ENCODE measurements at regions not wholly inside any gene's neighbourhood (a gene's known extent, or its start where the extent isn't known, plus 50 kb on each side); places are given as distances from the start of the nearest gene placed in this dataset.
"Not testable (repeated sequence)": the region's sequence is repeated elsewhere in the genome, so short reads cannot be mapped to it uniquely, and the experiment has no call there.

DNA sequence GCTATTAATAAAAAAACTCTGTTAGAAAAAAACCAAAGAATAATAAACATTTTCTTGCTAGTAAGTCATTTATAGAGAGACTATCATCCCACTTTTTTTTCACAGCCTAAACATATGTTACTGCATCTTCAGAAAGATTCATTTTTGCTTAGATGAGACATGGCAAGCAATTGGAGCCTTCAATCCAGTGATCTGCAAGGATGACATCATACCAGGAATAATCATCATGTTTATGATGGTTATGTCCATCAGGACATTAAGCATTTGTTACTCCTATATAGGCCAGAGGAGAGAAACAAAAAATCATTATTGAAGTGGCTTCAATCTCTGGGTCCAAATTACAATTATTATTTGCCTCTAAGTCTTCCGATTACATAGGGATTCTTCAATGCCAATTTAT lies 626.3 kb upstream of the CCNG1 start:
- H3K27ac ChIP-seq (ENCODE audit: low read depth, low read length, poor library complexity, severe bottlenecking): no peak overlapping the region
- H3K79me2 ChIP-seq (ENCODE audit: insufficient read depth, low read length): no peaks in the 10 kb centered on the region
- H3K9me3 ChIP-seq (ENCODE audit: low read length): no peaks in the 10 kb centered on the region
- no peak overlapping the region for H3K4me3 ChIP-seq (ENCODE audit: low read depth, low read length, poor library complexity, severe bottlenecking)
- H3K36me3 ChIP-seq (ENCODE audit: insufficient read depth, low read length): no peaks in the 10 kb centered on the region
- no peak overlapping the region for H2AFZ ChIP-seq (ENCODE audit: low read length)
- TF ChIP-seq, protein P1, sequence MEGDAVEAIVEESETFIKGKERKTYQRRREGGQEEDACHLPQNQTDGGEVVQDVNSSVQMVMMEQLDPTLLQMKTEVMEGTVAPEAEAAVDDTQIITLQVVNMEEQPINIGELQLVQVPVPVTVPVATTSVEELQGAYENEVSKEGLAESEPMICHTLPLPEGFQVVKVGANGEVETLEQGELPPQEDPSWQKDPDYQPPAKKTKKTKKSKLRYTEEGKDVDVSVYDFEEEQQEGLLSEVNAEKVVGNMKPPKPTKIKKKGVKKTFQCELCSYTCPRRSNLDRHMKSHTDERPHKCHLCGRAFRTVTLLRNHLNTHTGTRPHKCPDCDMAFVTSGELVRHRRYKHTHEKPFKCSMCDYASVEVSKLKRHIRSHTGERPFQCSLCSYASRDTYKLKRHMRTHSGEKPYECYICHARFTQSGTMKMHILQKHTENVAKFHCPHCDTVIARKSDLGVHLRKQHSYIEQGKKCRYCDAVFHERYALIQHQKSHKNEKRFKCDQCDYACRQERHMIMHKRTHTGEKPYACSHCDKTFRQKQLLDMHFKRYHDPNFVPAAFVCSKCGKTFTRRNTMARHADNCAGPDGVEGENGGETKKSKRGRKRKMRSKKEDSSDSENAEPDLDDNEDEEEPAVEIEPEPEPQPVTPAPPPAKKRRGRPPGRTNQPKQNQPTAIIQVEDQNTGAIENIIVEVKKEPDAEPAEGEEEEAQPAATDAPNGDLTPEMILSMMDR (IDR thresholded peaks at IDR 0.05; ENCODE audit: low read length): no peak
- TF ChIP-seq EZH2 (IDR thresholded peaks at IDR 0.05; ENCODE audit: borderline replicate concordance, low read length): no peak
- H3K4me2 ChIP-seq (ENCODE audit: low read length): no peak overlapping the region
- H3F3A ChIP-seq (ENCODE audit: insufficient read depth, low read length): no peaks in the 10 kb centered on the region
- no peak overlapping the region for H3K9ac ChIP-seq (ENCODE audit: low read length)
- no peaks in the 10 kb centered on the region for H3K9me2 ChIP-seq (ENCODE audit: low read depth, low read length)
- no peaks in the 10 kb centered on the region for H3K27me3 ChIP-seq (ENCODE audit: insufficient read depth, low read length)
- no peaks in the 10 kb centered on the region for H4K20me1 ChIP-seq (ENCODE audit: insufficient read depth, low read length)
- H3K4me1 ChIP-seq (ENCODE audit: insufficient read depth, low read length, severe bottlenecking): no peaks in the 10 kb centered on the region

DNA sequence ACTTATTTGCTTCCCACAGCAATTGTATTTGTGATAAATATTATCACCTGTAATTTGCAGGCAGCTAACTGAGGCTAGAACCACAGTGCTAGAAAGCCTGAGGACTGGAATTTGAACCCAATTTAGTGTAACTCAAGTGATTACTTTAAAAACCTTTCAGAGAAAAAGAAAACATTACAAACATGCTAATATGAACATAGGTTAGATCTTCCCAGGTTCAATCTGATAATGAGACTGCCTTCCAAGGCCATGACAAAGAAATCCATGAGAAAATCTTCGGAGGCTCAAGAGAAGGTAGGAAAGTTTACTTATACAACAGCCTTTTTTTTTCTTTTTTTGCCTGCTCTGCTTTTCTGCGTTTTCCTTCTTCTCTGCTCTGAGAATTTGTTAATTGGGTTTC lies 620.6 kb upstream of the CCNG1 start:
- no peaks in the 10 kb centered on the region for H3F3A ChIP-seq (ENCODE audit: insufficient read depth, low read length)
- no peaks in the 10 kb centered on the region for H3K79me2 ChIP-seq (ENCODE audit: insufficient read depth, low read length)
- H3K4me2 ChIP-seq (ENCODE audit: low read length): no peak overlapping the region
- H3K9me2 ChIP-seq (ENCODE audit: low read depth, low read length): no peaks in the 10 kb centered on the region
- H2AFZ ChIP-seq (ENCODE audit: low read length): no peak overlapping the region
- H3K9ac ChIP-seq (ENCODE audit: low read length): no peak overlapping the region
- H3K4me1 ChIP-seq (ENCODE audit: insufficient read depth, low read length, severe bottlenecking): no peaks in the 10 kb centered on the region
- no peaks in the 10 kb centered on the region for H3K36me3 ChIP-seq (ENCODE audit: insufficient read depth, low read length)
- no peaks in the 10 kb centered on the region for H4K20me1 ChIP-seq (ENCODE audit: insufficient read depth, low read length)
- H3K9me3 ChIP-seq (ENCODE audit: low read length): no peaks in the 10 kb centered on the region
- H3K27ac ChIP-seq (ENCODE audit: low read depth, low read length, poor library complexity, severe bottlenecking): no peak overlapping the region
- H3K4me3 ChIP-seq (ENCODE audit: low read depth, low read length, poor library complexity, severe bottlenecking): no peak overlapping the region
- no peaks in the 10 kb centered on the region for H3K27me3 ChIP-seq (ENCODE audit: insufficient read depth, low read length)
- no peak for TF ChIP-seq EZH2 (IDR thresholded peaks at IDR 0.05; ENCODE audit: borderline replicate concordance, low read length)
- TF ChIP-seq, protein P1 (IDR thresholded peaks at IDR 0.05; ENCODE audit: low read length): no peak

DNA sequence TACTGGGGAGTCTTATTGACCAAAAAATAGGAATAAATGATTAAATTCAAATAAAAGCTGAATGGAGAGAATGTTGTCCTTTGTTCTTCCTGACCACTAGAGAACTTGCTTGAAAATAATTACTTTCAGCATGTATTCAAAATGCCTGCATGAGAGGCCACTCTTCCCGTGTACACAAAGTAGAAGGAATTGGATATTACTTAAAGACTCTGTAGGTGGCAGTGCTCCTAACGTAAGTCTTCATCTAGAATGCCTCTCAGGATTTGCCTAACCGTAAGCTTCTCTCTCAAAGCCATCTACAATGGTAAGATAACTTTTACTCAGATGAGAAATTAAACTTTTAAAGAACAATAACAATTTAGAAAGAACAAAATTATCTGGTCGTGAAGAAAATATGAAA lies 620.0 kb upstream of the CCNG1 start:
- no peak overlapping the region for H3K9ac ChIP-seq (ENCODE audit: low read length)
- no peaks in the 10 kb centered on the region for H3K27me3 ChIP-seq (ENCODE audit: insufficient read depth, low read length)
- H4K20me1 ChIP-seq (ENCODE audit: insufficient read depth, low read length): no peaks in the 10 kb centered on the region
- no peak for TF ChIP-seq EZH2 (IDR thresholded peaks at IDR 0.05; ENCODE audit: borderline replicate concordance, low read length)
- TF ChIP-seq, protein P1 (IDR thresholded peaks at IDR 0.05; ENCODE audit: low read length): no peak
- H3F3A ChIP-seq (ENCODE audit: insufficient read depth, low read length): no peaks in the 10 kb centered on the region
- H3K4me1 ChIP-seq (ENCODE audit: insufficient read depth, low read length, severe bottlenecking): no peaks in the 10 kb centered on the region
- no peaks in the 10 kb centered on the region for H3K36me3 ChIP-seq (ENCODE audit: insufficient read depth, low read length)
- H3K4me3 ChIP-seq (ENCODE audit: low read depth, low read length, poor library complexity, severe bottlenecking): no peak overlapping the region
- H2AFZ ChIP-seq (ENCODE audit: low read length): no peak overlapping the region
- no peaks in the 10 kb centered on the region for H3K79me2 ChIP-seq (ENCODE audit: insufficient read depth, low read length)
- no peaks in the 10 kb centered on the region for H3K9me2 ChIP-seq (ENCODE audit: low read depth, low read length)
- no peak overlapping the region for H3K4me2 ChIP-seq (ENCODE audit: low read length)
- H3K9me3 ChIP-seq (ENCODE audit: low read length): no peaks in the 10 kb centered on the region
- no peak overlapping the region for H3K27ac ChIP-seq (ENCODE audit: low read depth, low read length, poor library complexity, severe bottlenecking)

DNA sequence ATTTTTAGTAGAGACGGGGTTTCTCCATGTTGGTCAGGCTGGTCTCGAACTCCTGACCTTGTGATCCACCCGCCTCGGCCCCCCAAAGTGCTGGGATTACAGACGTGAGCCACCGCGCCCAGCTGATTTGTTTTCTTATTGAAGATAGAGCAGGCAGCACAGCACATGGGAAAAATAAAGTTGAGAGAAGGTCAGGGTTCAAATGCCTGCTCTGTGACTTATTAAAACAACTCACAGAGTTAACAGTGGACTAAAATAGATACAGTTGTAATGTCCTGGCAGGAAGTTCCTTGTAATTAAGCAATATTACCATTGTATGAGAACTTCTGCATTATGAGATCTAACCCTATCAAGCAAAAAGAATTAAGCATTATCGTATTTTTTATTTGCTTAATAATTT lies 615.7 kb upstream of the CCNG1 start:
- not testable (repeated sequence) for H3K4me2 ChIP-seq (ENCODE audit: low read length); H3K9me2 ChIP-seq (ENCODE audit: low read depth, low read length); H3K27ac ChIP-seq (ENCODE audit: low read depth, low read length, poor library complexity, severe bottlenecking); H3F3A ChIP-seq (ENCODE audit: insufficient read depth, low read length); H3K4me1 ChIP-seq (ENCODE audit: insufficient read depth, low read length, severe bottlenecking); H3K79me2 ChIP-seq (ENCODE audit: insufficient read depth, low read length); H3K36me3 ChIP-seq (ENCODE audit: insufficient read depth, low read length); H3K9ac ChIP-seq (ENCODE audit: low read length); H2AFZ ChIP-seq (ENCODE audit: low read length); H3K9me3 ChIP-seq (ENCODE audit: low read length); H3K27me3 ChIP-seq (ENCODE audit: insufficient read depth, low read length); H4K20me1 ChIP-seq (ENCODE audit: insufficient read depth, low read length); H3K4me3 ChIP-seq (ENCODE audit: low read depth, low read length, poor library complexity, severe bottlenecking)

Data from OCI-LY1 (cell line).